H7 (cell line): ENCODE measurements at regions not wholly inside any gene's neighbourhood (a gene's known extent, or its start where the extent isn't known, plus 50 kb on each side); places are given as distances from the start of the nearest gene placed in this dataset.
A peak's percentile ranks its signal among the peaks of the same experiment; 100 is the strongest.
"Not testable (repeated sequence)": the region's sequence is repeated elsewhere in the genome, so short reads cannot be mapped to it uniquely, and the experiment has no call there.

Experiments
- DNase-seq: peaks from one replicate; pipeline ENCODE4 v3.0.0; 2012
- H3K27me3 ChIP-seq: 2 replicates; pipeline ENCODE4 v1.6.0; 2011; ENCODE audit warnings: mild to moderate bottlenecking, low read length; ENCODE audit not compliant: control insufficient read depth, insufficient read depth
- H3K36me3 ChIP-seq: replicated peaks from 2 replicates; pipeline ENCODE4 v1.5.1; 2011; ENCODE audit warnings: low read length; ENCODE audit not compliant: control insufficient read depth, insufficient read depth
- H3K4me3 ChIP-seq: 2 replicates; pipeline ENCODE4 v1.5.1; 2011; ENCODE audit warnings: low read depth, mild to moderate bottlenecking, control low read depth, low read length, moderate library complexity; ENCODE audit not compliant: insufficient read depth

GRCh38 chr13:50168786-50169185 lies 153.5 kb downstream of the KCNRG start:
- DNase-seq = no peak
- Histone ChIP-seq H3K36me3 (no peaks in the 10 kb centered on the region), H3K4me3 (no peak overlapping the region), H3K27me3 (no peaks in the 10 kb centered on the region)

- no peak for DNase-seq
- no peaks in the 10 kb centered on the region for H3K27me3 ChIP-seq
- no peaks in the 10 kb centered on the region for H3K36me3 ChIP-seq
- H3K4me3 ChIP-seq = no peak overlapping the region
These were observed 155.3 kb downstream of the KCNRG start for GRCh38 chr13:50170447-50171037.

- no peak for DNase-seq
- no peak overlapping the region for H3K4me3 ChIP-seq
- no peaks in the 10 kb centered on the region for H3K27me3 ChIP-seq
- H3K36me3 ChIP-seq = no peaks in the 10 kb centered on the region
These were observed 156.5 kb downstream of the KCNRG start for GRCh38 chr13:50171590-50172282.

GRCh38 chr13:50173045-50173444 lies 157.8 kb downstream of the KCNRG start:
- H3K36me3 ChIP-seq, DNase-seq, H3K4me3 ChIP-seq, H3K27me3 ChIP-seq: not testable (repeated sequence)

GRCh38 chr13:50174630-50175029 lies 159.4 kb downstream of the KCNRG start:
- no peaks in the 10 kb centered on the region for H3K27me3 ChIP-seq

GRCh38 chr13:50179977-50180376 lies 164.7 kb downstream of the KCNRG start:
- H3K4me3 ChIP-seq = no peak overlapping the region
- H3K36me3 ChIP-seq = no peaks in the 10 kb centered on the region
- no peaks in the 10 kb centered on the region for H3K27me3 ChIP-seq
- DNase-seq = no peak

More at GRCh38 chr13:50174630-50175029, 159.4 kb downstream of the KCNRG start:
- no peak for DNase-seq
- no peak overlapping the region for H3K4me3 ChIP-seq
- H3K36me3 ChIP-seq = no peaks in the 10 kb centered on the region

GRCh38 chr13:50185769-50186763 lies 170.8 kb downstream of the KCNRG start:
- H3K36me3 ChIP-seq, DNase-seq, H3K27me3 ChIP-seq: not testable (repeated sequence)
- peak overlapping the region; percentile 43 for H3K4me3 ChIP-seq

- H3K4me3 ChIP-seq = no peak overlapping the region
- H3K36me3 ChIP-seq = no peaks in the 10 kb centered on the region
- DNase-seq = no peak
- no peaks in the 10 kb centered on the region for H3K27me3 ChIP-seq
These were observed 172.2 kb downstream of the KCNRG start for GRCh38 chr13:50187352-50188029.

GRCh38 chr13:50188696-50189095 lies 173.5 kb downstream of the KCNRG start:
- Histone ChIP-seq H3K4me3 (no peak overlapping the region), H3K27me3 (no peaks in the 10 kb centered on the region), H3K36me3 (no peaks in the 10 kb centered on the region)
- DNase-seq = no peak

- Histone ChIP-seq H3K27me3 (no peaks in the 10 kb centered on the region), H3K36me3 (no peaks in the 10 kb centered on the region), H3K4me3 (no peak overlapping the region)
- DNase-seq = peak; percentile 26
These were observed 174.2 kb downstream of the KCNRG start for GRCh38 chr13:50189450-50189849.

GRCh38 chr13:50191004-50191403 lies 175.8 kb downstream of the KCNRG start:
- Histone ChIP-seq H3K4me3 (no peak overlapping the region), H3K36me3 (no peaks in the 10 kb centered on the region)
- DNase-seq = no peak

GRCh38 chr13:50192272-50192813 lies 177.1 kb downstream of the KCNRG start:
- Histone ChIP-seq H3K36me3 (no peaks in the 10 kb centered on the region), H3K27me3 (no peaks in the 10 kb centered on the region), H3K4me3 (no peak overlapping the region)
- DNase-seq = peak; percentile 20

More at GRCh38 chr13:50191004-50191403, 175.8 kb downstream of the KCNRG start:
- H3K27me3 ChIP-seq = no peaks in the 10 kb centered on the region

- no peaks in the 10 kb centered on the region for H3K27me3 ChIP-seq
- no peak overlapping the region for H3K4me3 ChIP-seq
- no peaks in the 10 kb centered on the region; the same call in 1 of the 2 replicates for H3K36me3 ChIP-seq
- no peak for DNase-seq
These were observed 179.8 kb downstream of the KCNRG start for GRCh38 chr13:50195045-50195444.

- Histone ChIP-seq H3K27me3 (no peaks in the 10 kb centered on the region), H3K4me3 (no peak overlapping the region)
- no peak for DNase-seq
These were observed 180.9 kb downstream of the KCNRG start for GRCh38 chr13:50196118-50196517.

More at GRCh38 chr13:50196118-50196517, 180.9 kb downstream of the KCNRG start:
- no peaks in the 10 kb centered on the region; the same call in 1 of the 2 replicates for H3K36me3 ChIP-seq
